HCT116 (cell line): ENCODE measurements at regions not wholly inside any gene's neighbourhood (a gene's known extent, or its start where the extent isn't known, plus 50 kb on each side); places are given as distances from the start of the nearest gene placed in this dataset.

ENCODE experiments used
- ATAC-seq: fragments of 200-7000 bp; cut with Tn5 transposase; 2 replicates; pipeline ENCODE4 v1.9.1; 2020; ENCODE audit warnings: mild to moderate bottlenecking, moderate library complexity
- BruUV-seq: library from RNA; stranded (reverse); fragments of 400-500 nt; replicated peaks from 2 replicates; lab custom pipeline; 2021; lab: Mats Ljungman, UMichigan
- CTCF ChIA-PET: fragments of 300-600 bp; sonication (Branson Sonifier 250); formaldehyde crosslinking; loops from one replicate; lab custom pipeline; 2021; ENCODE audit warnings: antibody characterized with exemption; lab: Charles Lee
- POLR2A ChIA-PET: fragments of 300-600, 350-600 bp; sonication (Branson Sonifier 250); formaldehyde crosslinking; loops from one replicate; lab custom pipeline; 2021; ENCODE audit warnings: antibody characterized with exemption; lab: Charles Lee
- RAD21 ChIA-PET, 2 experiments: fragments of 300-600 bp; sonication (Branson Sonifier 250); formaldehyde crosslinking; loops; one replicate each; lab custom pipeline; 2023; ENCODE audit warnings: low total read pairs in 2 of 2; ENCODE audit not compliant: uncharacterized antibody in 2 of 2, unreplicated experiment in 2 of 2, low non-redundant PET in 1 of 2; lab: Charles Lee
- DNase-seq: peaks from one replicate; pipeline ENCODE4 v3.0.0-alpha.2; 2010; ENCODE audit warnings: low read depth, low spot score
- H2AFZ ChIP-seq: fragments of 200-600 bp; shearing (Covaris generic), sonication (generic); 2 replicates; pipeline ENCODE4 v1.6.1; 2017; ENCODE audit warnings: low read depth, mixed run types, mixed read lengths, antibody characterized with exemption, low read length; ENCODE audit not compliant: poor library complexity, severe bottlenecking
- H3K27ac ChIP-seq: 2 replicates; pipeline ENCODE4 v1.5.1; 2012; ENCODE audit warnings: low read depth, low read length
- H3K27me3 ChIP-seq: fragments of 200-600 bp; sonication (generic); 2 replicates; pipeline ENCODE4 v1.6.1; 2016; ENCODE audit warnings: mixed run types, low read length, mixed read lengths; ENCODE audit not compliant: insufficient read depth
- H3K36me3 ChIP-seq, 2 experiments: fragments of 200-500 bp in 1 of 2; fragments of 200-600 bp in 1 of 2; sonication (Bioruptor generic) in 1 of 2; sonication (generic) in 1 of 2; 2 replicates each; pipeline versions ENCODE4 v1.5.1 to v1.6.1; 2014 to 2016; ENCODE audit warnings: low read length in 2 of 2, inconsistent platforms in 1 of 2, mixed read lengths in 1 of 2, mixed run types in 1 of 2; ENCODE audit not compliant: insufficient read depth in 2 of 2, control insufficient read depth in 1 of 2
- H3K4me1 ChIP-seq, 2 experiments: fragments of 200-600 bp in 1 of 2; sonication (generic) in 1 of 2; 2 replicates each; pipeline versions ENCODE4 v1.5.1 to v1.6.1; 2012 to 2017; ENCODE audit warnings: low read length in 2 of 2, inconsistent platforms in 1 of 2, mild to moderate bottlenecking in 1 of 2, mixed read lengths in 1 of 2, mixed run types in 1 of 2, moderate library complexity in 1 of 2; ENCODE audit not compliant: insufficient read depth in 2 of 2, control insufficient read depth in 1 of 2
- H3K4me2 ChIP-seq: fragments of 200-600 bp; sonication (generic); 2 replicates; pipeline ENCODE4 v1.6.1; 2017; ENCODE audit warnings: mixed run types, low read length, mixed read lengths
- H3K4me3 ChIP-seq, 2 experiments: fragments of 200-600 bp in 1 of 2; sonication (generic) in 1 of 2; replicated peaks in 1 of 2; 2 replicates each; pipeline ENCODE4 v1.5.1; 2011 to 2016; ENCODE audit warnings: low read length in 2 of 2, control low read depth in 1 of 2, low read depth in 1 of 2, mild to moderate bottlenecking in 1 of 2, mixed read lengths in 1 of 2, mixed run types in 1 of 2
- H3K79me2 ChIP-seq: fragments of 200-600 bp; sonication (generic); 2 replicates; pipeline ENCODE4 v1.6.1; 2017; ENCODE audit warnings: mild to moderate bottlenecking, mixed run types, low read length, moderate library complexity, mixed read lengths; ENCODE audit not compliant: insufficient read depth
- H3K9ac ChIP-seq: fragments of 200-600 bp; sonication (generic); 2 replicates; pipeline ENCODE4 v1.6.1; 2016; ENCODE audit warnings: low read length, mixed read lengths
- H3K9me2 ChIP-seq: fragments of 200-600 bp; sonication (generic), shearing (Covaris generic); 2 replicates; pipeline ENCODE4 v1.6.1; 2017; ENCODE audit warnings: mixed run types, mild to moderate bottlenecking, moderate library complexity; ENCODE audit not compliant: insufficient read depth
- H3K9me3 ChIP-seq, 2 experiments: fragments of 200-500 bp in 1 of 2; fragments of 200-600 bp in 1 of 2; sonication (Bioruptor generic) in 1 of 2; sonication (generic) in 1 of 2; 2 replicates each; pipeline ENCODE4 v1.6.1; 2014 to 2017; ENCODE audit warnings: low read length in 2 of 2, mixed read lengths in 2 of 2, inconsistent platforms in 1 of 2, low read depth in 1 of 2, mild to moderate bottlenecking in 1 of 2, mixed run types in 1 of 2, moderate library complexity in 1 of 2; ENCODE audit not compliant: control insufficient read depth in 1 of 2, insufficient read depth in 1 of 2
- H4K20me1 ChIP-seq: fragments of 200-600 bp; sonication (generic), shearing (Covaris generic); 2 replicates; pipeline ENCODE4 v1.6.1; 2017; ENCODE audit warnings: mixed run types, mild to moderate bottlenecking, moderate library complexity; ENCODE audit not compliant: insufficient read depth
- CTCF ChIP-seq, 3 experiments: fragments of 200-600 bp in 1 of 3; sonication (generic) in 1 of 3; IDR thresholded peaks in 2 of 3; conservative IDR thresholded peaks in 1 of 3; 2 replicates each; pipeline ENCODE4 v1.5.1; 2012 to 2017; ENCODE audit warnings: low read depth in 2 of 3, low read length in 2 of 3, antibody characterized with exemption in 1 of 3, borderline replicate concordance in 1 of 3, control low read depth in 1 of 3, mild to moderate bottlenecking in 1 of 3, mixed read lengths in 1 of 3, mixed run types in 1 of 3, moderate library complexity in 1 of 3; ENCODE audit not compliant: insufficient read depth in 1 of 3
- ELF1 ChIP-seq: IDR thresholded peaks from 2 replicates; pipeline ENCODE4 v1.6.1; 2012; ENCODE audit warnings: low read depth, borderline replicate concordance
- EZH2 ChIP-seq: fragments of 200-600 bp; sonication (generic); IDR thresholded peaks from 2 replicates; pipeline ENCODE4 v1.6.1; 2017; ENCODE audit warnings: antibody characterized with exemption, mixed run types
- EZH2phosphoT487 ChIP-seq: fragments of 200-600 bp; IDR thresholded peaks from 2 replicates; pipeline ENCODE4 v1.6.1; 2018; ENCODE audit warnings: antibody characterized with exemption, borderline replicate concordance
- FOSL1 ChIP-seq: IDR thresholded peaks from 2 replicates; pipeline ENCODE4 v1.6.1; 2012; ENCODE audit warnings: low read depth
- JUND ChIP-seq: IDR thresholded peaks from 2 replicates; pipeline ENCODE4 v1.6.1; 2012
- POLR2A ChIP-seq: IDR thresholded peaks from 2 replicates; pipeline ENCODE4 v1.7.0; 2011; ENCODE audit warnings: borderline replicate concordance; ENCODE audit not compliant: insufficient read depth, insufficient read length; ENCODE audit errors: extremely low read depth
- POLR2AphosphoS5 ChIP-seq: IDR thresholded peaks from 2 replicates; pipeline ENCODE4 v1.6.1; 2011; ENCODE audit warnings: mild to moderate bottlenecking, low read depth, low read length, moderate library complexity
- RAD21 ChIP-seq: IDR thresholded peaks from 2 replicates; pipeline ENCODE4 v1.6.1; 2012; ENCODE audit warnings: low read depth, mild to moderate bottlenecking
- SP1 ChIP-seq: IDR thresholded peaks from 2 replicates; pipeline ENCODE4 v1.6.1; 2012; ENCODE audit warnings: low read depth
- TCF7L2 ChIP-seq: IDR thresholded peaks from 2 replicates; pipeline ENCODE4 v1.7.0; 2011; ENCODE audit warnings: borderline replicate concordance, inconsistent platforms; ENCODE audit not compliant: insufficient read depth, insufficient read length; ENCODE audit errors: extremely low read depth
- ZNF274 ChIP-seq: fragments of 200-500 bp; sonication (Bioruptor generic); IDR thresholded peaks from 2 replicates; pipeline ENCODE4 v1.6.1; 2014; ENCODE audit warnings: mild to moderate bottlenecking, low read depth, low read length, inconsistent platforms
- intact Hi-C: fragments of 100-400 bp; cut with micrococcal nuclease; formaldehyde crosslinking; loops from 2 replicates; pipeline ENCODE4 v1.10.0; 2022

GRCh38 chr14:83607682-83608081, 1922.3 kb upstream of the FLRT2 start:
- H3K4me3 ChIP-seq, result no peak overlapping the region
- no peak overlapping the region for H3K27ac ChIP-seq
- no peak overlapping the region for H3K9ac ChIP-seq
- H3K4me2 ChIP-seq, result no peak overlapping the region
- intact Hi-C loops, result no loop called here
- H3K4me1 ChIP-seq, result no peaks in the 10 kb centered on the region
- H2AFZ ChIP-seq, result no peak overlapping the region
- CTCF ChIA-PET, result no interaction called here
- no peak for DNase-seq
- no peaks in the 10 kb centered on the region for H3K27me3 ChIP-seq
- POLR2A ChIA-PET, result no interaction called here
- H3K9me2 ChIP-seq, result no peaks in the 10 kb centered on the region
- BruUV-seq, result no TSS peak
- RAD21 ChIA-PET, result no interaction called here
- peaks cover 4 to 20% of the 10 kb centered on the region in 2 experiments; a peak in 3 of 4 replicates for H3K9me3 ChIP-seq
- TF ChIP-seq JUND (no peak), TCF7L2 (no peak), CTCF (IDR thresholded peaks at IDR 0.05 in 2 of 3, conservative IDR thresholded peaks at IDR 0.05 in 1 of 3; ENCODE audit: borderline replicate concordance in 1 of 3, insufficient read depth in 1 of 3, low read depth in 2 of 3, low read length in 2 of 3) (no peak), ELF1 (no peak), FOSL1 (no peak), POLR2AphosphoS5 (no peak), EZH2 (no peak)
- TF ChIP-seq, all 23 proteins: peak for 0
- H3K36me3 ChIP-seq, result no peaks in the 10 kb centered on the region
- H3K79me2 ChIP-seq, result no peaks in the 10 kb centered on the region
- H4K20me1 ChIP-seq, result no peaks in the 10 kb centered on the region
- ATAC-seq, result no peak

GRCh38 chr14:83611491-83611890, 1918.5 kb upstream of the FLRT2 start:
- Histone ChIP-seq H3K79me2 (no peaks in the 10 kb centered on the region), H3K4me1 (no peaks in the 10 kb centered on the region), H3K36me3 (no peaks in the 10 kb centered on the region), H3K27ac (no peak overlapping the region), H3K4me3 (no peak overlapping the region), H3K9ac (no peak overlapping the region), H3K9me3 (peaks cover 7 to 23% of the 10 kb centered on the region in 2 experiments; a peak in 3 of 4 replicates), H4K20me1 (no peaks in the 10 kb centered on the region), H3K4me2 (no peak overlapping the region), H2AFZ (no peak overlapping the region), H3K27me3 (no peaks in the 10 kb centered on the region), H3K9me2 (no peaks in the 10 kb centered on the region)
- BruUV-seq, result no TSS peak
- TF ChIP-seq ZNF274 (no peak), FOSL1 (no peak), RAD21 (no peak), SP1 (no peak), POLR2A (no peak), EZH2phosphoT487 (no peak)
- ChIA-PET POLR2A (no interaction called here), CTCF (no interaction called here), RAD21 (no interaction called here)
- intact Hi-C loops, result no loop called here
- ATAC-seq (no peak), DNase-seq (no peak)
